ENCODE measurements at regions not wholly inside any gene's neighbourhood (a gene's known extent, or its start where the extent isn't known, plus 50 kb on each side); places are given as distances from the start of the nearest gene placed in this dataset.

DNA sequence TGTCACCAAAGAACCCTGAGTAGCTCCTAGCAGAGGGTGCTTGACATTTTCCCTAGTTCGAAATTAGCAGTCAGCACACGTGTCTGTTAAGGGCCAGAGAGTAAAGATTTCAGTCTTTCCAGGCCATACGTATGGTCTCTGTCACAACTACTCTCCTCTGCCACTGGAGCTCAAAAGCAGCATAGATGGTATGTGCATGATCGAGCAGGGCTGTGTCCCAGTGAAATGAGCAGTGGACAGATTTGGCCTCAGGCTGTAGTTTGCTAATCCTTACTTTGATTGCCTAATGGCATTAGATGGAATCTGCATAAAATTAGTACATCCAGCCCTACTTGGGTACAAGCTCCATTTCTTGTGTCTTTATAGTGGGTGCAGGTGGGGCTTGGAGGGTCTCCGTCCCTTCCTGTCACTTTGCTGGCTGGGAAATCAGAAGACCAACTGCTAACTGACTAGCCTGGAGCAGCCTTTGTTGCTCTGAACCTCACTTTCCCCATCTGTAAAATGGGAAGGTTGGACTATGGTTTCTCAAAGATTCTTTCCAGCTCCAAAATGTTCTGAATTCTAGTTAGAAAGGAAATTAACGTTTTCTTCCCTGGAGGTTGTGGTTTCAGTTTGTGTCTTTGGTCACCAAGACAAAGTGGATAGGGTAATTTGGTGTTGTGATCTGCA lies 108.5 kb downstream of the GLI2 start:
- ATAC-seq (no peak), DNase-seq (ENCODE audit: missing footprints) (no peak)
- intact Hi-C loops (cut with DNase I): no loop called here

DNA sequence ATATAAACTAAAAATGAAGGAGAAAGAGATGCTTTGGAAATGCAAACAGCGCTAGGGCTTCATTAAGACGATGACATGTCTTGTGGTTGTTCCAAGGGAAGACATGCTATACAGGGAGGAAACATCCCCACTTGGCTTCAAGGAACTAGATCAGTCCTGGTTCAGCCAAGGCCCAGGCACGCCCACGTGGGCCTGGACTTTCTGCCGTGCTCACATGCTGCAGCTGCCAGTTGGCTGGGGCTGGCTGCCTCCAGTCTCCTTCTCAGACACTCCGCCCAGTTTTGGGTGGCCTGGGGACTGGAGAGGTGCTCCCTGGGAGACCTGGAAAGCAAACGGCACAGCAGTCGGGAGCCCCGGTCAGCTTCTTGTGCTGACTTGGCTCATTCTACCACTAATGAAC lies 109.6 kb downstream of the GLI2 start:
- intact Hi-C loops (cut with DNase I): no loop called here
- ATAC-seq (peak; percentile 92), DNase-seq (ENCODE audit: missing footprints) (peak; percentile 87)

DNA sequence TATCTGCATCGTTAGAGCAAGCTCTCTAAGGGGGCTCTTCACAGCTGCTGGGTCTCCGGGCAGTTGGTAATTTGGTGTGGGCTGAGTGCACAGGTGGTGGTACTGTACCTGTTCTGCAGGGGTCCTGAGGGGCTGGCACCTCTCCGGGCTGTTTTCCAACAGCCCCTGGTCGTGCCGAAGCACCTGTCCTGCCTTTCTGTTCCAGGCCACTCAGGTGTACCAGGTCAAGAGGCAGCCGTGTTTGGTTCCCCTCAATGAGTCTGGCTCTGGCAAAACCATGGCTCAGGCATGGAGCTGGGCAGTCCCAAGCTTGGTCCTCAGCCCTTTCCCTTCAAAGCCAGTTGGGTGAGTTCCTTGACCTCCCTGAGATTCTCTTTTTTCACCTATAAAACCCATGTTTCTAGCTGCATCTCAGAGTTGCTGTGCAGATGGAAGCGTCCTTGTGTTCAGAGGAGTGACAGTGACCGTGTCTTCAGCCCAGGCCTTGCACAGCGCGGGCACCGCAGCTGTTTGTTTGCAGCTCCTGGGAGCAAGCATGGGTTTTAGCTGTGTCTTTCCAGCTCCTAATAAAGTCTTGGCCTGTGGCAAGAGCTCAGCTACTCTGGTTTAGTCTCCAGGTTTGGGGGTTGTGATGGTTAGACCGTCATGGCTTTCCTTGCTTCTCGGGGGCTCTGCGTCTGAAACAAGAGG lies 110.9 kb downstream of the GLI2 start:
- intact Hi-C loops (cut with DNase I): no loop called here
- DNase-seq (ENCODE audit: missing footprints) (no peak), ATAC-seq (no peak)

DNA sequence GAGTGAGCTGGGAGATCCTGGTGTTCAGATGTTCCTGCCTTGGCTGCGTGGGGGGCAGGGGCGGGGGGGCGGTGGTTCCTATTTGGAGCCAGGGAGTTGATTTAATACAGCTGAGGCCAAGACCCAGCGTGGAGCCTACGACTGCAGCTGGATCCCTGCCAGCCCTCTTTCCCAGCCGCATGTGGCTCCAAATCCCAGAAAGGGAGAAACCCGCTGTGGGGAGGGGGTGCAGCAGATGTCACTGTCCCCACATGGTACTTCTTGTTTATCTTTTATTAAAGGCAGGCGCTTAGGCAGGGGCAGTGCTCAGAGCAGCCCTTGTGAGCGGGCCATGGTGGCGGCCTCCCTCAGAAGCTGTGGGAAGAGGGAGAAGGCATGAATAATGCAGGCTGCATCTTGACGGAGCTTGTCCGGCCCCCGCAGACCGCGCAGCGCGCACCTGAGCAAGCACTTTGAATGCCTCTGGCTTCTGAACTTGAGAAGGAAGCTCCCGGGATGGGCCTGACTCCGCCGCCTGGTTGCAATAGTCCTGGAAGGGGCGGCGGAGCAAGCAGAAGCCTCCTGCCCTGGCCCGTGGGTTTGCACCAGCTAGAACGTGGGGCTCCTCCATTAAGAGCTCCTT lies 112.1 kb downstream of the GLI2 start:
- DNase-seq (ENCODE audit: missing footprints) (no peak), ATAC-seq (no peak)
- intact Hi-C loops (cut with DNase I): no loop called here

DNA sequence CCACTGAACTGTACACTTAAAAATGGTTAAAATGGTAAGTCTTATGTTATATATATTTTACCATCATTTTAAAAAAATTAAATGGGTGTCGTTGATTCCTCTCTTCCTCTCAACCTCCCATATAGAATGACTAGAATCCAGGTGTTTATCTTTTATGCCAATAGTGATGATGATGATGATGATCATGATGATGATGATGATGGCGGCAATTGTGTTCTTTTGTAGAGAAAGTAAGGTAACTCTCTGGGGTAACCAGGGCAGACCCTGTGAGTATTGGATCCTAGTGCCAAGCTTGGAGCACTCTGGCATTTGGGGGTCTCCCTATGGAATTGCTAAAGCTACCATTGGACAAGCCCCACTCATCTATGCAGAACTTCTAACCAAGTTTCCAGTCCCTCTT lies 113.6 kb downstream of the GLI2 start:
- no peak for DNase-seq (ENCODE audit: missing footprints)
- intact Hi-C loops (cut with DNase I): no loop called here
- no peak for ATAC-seq

DNA sequence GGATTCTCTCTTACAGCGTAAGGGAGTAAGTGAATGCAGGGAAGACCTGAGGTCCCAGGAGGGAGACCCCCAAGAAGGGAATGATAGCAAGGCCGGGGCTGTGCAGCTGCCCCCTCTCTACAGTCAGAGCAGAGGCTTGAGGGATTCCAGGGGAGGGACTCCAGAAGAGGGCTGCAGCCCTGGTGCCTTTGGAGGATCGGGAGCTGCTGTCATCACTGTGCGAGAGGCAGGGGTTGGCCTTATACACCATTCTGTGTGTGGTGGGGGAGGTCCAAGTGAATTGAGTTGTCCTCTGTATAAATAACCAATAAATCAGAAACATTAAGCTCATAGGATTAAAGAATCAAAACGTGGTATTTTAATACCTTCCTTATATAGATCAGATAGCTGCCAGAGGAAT lies 114.9 kb downstream of the GLI2 start:
- intact Hi-C loops (cut with DNase I): no loop called here
- ATAC-seq (no peak), DNase-seq (ENCODE audit: missing footprints) (no peak)

DNA sequence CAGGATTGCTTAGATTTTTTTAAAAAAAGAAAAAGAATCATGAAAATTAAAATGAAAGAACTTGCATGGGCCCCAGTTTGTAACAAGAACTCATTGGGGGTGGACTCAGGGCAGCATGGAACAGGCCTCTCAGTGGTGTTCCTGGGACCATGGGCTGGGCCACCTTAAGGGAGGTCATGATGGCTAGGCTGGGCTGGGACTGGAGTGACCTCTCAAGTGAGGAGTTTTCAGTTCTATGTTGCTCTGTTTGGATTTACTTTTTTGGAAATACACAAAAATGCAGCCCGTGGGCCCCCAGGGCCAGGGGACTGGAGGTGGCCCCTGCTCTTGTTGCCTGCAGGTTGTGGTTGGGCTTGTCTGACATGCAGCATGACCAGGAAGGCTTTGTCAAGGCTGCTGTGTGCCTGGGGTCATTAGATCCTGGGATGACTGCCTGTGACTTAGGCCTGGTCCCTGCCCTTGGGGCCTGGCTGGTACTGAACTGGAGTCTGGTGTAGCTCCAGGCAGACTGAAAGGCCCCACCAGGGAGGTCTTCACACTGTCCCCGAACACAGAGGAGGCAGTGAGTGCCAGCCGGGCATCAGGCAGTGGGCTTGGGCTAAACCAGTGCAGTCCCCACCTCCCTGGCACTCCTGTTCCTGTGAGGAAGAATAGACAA lies 115.6 kb downstream of the GLI2 start:
- ATAC-seq: no peak
- intact Hi-C loops (cut with DNase I): no loop called here
- no peak for DNase-seq (ENCODE audit: missing footprints)

DNA sequence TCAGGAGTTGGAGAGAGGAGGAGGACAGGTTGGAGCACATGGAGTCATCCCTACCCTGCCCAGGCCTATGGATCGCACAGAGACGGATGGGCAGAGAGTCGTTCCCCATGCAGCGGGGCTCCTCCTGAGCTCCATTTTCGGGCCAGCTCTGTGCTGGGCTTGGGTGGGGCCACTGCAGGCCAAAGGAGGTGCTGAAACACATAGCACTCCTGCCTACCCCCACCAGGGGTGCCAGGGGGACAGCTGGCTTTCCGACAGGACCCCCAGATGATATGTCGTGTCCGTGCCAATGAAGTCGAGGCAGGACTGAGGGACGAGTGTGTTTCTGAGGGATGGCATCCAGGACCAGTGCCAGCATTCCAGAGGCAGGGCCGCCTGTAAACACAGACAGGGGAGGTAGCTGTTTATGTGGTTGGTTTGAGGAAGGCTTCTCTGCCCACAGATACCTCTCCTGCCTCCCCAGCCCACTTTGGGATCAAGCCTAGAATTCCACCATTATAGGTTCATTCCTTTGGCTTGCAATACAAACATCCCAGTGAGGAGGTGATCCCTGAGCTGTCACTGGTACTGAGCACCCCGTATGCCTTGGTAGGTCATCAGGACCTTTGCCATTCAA lies 116.6 kb downstream of the GLI2 start:
- DNase-seq (ENCODE audit: missing footprints): no peak

DNA sequence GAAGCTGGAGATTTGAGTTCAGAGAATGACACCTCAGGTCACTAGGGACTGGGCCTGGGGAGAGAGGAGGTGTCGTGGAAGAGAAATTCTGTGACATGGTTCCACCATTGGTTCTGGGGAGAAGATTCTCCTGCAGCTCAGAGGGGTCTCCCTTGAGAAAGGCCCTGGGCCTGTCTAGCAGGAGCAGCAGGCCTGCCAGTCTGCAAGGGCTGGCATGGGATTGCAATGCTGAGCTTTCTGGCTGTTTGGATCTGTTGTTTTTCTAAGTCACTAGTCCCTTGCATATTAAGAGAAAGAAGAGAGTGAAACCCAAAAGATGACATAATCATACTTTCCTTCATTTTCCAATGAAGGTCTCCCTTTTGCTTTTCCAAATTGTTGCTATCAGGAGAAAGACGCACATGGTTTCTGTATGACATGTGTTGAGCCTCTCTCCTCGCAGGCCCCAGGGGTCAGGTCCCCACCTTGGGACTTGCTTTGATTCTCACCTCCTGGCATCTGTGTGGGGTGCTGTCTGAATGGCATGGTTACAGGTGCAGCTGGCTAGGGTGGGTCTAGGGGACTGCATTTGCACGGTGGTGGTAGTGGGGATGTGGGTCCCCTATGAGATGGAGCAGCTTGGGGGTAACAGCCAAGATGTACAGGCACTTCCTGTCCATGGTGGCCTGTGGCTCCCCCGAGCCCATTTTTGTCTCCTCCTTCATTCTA lies 117.8 kb downstream of the GLI2 start:
- no peak for DNase-seq (ENCODE audit: missing footprints)
- intact Hi-C loops (cut with DNase I): no loop called here
- no peak for ATAC-seq

More for the DNA sequence above, 116.6 kb downstream of the GLI2 start:
- intact Hi-C loops (cut with DNase I): no loop called here
- no peak for ATAC-seq

DNA sequence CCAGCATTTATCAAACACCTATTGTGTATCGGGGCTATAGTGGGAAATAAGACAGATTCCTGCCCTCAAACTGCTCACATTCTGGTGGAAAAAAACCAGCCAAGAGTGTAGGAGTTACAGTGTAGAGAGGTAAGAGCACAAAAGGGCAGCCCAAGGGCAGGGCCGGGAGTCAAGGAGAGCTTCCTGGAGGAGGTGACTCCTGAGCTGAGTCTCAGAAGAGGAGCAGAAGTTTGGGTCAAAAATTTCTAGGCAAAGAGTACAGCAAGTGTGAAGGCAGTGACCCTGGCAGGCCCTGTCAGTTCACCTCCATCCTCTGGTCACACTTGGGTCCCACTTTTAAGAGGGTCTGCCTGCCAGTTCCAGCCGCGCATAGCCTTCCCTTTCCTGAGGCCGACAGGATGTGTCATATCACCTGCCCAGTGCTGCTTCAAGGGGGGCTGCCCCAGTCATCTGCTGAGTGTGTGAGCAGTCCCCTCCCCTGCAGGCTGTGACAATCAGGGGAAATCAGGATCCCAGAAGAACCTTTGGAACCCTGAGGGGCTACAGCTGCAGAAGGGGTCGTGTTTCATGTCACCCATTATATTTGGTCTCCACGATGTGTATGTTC lies 118.4 kb downstream of the GLI2 start:
- intact Hi-C loops (cut with DNase I): no loop called here
- no peak for DNase-seq (ENCODE audit: missing footprints)
- no peak for ATAC-seq

DNA sequence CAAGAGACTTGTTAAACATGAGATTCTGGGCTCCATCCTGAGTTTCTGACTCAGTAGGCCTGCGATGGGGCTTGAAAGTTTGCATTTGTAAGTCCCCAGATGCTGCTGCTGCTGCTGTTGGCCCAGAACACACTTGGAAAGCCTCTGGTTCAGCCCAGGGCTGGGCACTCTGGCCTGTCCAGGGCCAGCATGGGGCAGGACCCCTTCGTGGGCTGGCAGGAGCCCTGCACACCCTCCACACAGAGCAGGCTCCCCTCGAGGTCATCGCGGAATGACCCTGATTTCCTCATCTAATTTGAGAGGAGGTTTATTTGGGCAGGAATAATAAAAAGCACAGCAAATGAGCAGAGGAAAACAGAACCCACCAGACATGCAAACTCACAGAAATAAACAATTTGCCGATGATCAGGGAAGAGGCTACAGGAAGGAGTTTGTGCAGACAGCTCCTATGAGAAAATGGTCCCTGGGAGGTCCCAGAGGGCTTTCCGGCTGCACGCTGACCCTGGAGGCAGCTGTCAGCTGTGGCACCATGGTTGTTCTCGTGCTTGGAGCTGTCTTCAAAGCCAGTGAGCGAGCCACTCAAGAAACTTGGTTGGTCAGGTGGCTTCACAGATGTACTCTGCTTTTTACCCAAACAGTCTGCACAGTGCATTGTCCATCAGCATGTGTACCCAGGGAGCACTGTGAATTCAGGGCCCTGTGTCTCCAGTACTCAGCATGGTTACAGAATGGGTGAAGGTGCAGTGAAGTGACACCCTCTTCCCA lies 119.3 kb downstream of the GLI2 start:
- ATAC-seq: no peak
- intact Hi-C loops (cut with DNase I): no loop called here
- no peak for DNase-seq (ENCODE audit: missing footprints)

DNA sequence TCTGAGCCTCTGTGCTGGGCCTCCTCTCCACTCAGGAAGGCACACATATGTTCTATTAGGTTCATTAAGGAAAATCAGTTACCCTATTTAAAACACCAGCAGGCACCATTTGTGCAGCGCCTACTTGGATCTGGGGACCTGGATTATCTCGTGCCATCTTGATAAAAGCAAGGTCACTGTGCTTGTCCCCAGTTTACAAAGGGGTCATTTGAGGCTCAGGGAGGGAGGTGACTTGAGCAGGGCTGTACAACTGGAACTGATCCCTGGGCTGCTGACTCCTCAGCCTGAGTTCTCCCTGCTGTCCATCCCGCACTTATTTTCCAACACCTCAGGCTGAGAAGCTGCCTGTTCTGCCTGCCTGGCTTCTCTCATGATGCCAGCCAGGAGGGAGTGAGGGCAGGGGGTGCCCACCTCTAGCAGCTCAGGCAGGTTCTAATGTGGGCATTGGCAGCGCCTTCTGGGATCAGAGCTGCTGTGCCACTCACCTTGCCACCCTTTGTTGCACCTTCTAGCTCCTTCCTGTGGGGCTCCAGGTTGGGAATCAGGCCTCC lies 120.3 kb downstream of the GLI2 start:
- no peak for ATAC-seq
- DNase-seq (ENCODE audit: missing footprints): no peak
- intact Hi-C loops (cut with DNase I): no loop called here

DNA sequence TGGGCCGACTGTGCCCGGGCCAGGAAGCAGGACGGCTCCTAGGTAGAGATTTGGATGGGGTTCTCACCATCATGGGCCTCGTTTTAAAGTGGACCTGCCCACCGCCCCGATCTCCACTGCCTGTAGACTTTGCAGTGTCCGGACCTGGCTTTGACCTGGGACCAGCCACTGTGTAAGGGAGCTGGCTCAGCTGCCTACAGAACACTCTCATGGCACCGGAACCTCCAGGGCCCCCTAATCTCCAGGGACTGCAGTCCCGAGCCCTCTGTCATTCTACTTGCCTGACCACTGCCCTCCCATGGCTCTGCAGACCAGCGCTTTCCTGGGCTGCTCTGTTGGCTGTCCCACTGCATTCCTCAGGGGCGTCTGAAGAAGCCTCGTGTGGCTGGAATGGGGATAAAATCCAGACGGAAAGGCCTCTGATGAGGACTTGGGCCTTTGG lies 120.8 kb downstream of the GLI2 start:
- intact Hi-C loops (cut with DNase I): no loop called here
- ATAC-seq: no peak

DNA sequence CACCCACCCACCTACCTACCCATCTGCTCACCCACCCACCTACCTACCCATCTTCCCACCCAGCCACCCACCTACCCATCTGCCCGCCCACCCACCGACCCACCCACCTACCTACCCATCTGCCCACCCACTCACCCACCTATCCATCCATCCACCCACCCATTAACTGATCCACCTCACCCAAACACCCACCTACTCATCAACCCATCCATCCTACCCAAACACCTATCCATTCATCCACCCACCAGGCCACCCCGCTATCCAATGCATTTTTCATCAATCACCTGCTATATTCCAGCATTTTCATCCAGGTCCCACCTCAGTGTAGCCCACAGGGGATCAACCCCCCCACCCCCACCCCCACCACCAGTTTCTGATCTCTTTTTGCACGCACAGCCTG lies 121.8 kb downstream of the GLI2 start:
- no peak for DNase-seq (ENCODE audit: missing footprints)
- ATAC-seq: no peak
- intact Hi-C loops (cut with DNase I): no loop called here

More for the DNA sequence above, 120.8 kb downstream of the GLI2 start:
- DNase-seq (ENCODE audit: missing footprints): no peak

DNA sequence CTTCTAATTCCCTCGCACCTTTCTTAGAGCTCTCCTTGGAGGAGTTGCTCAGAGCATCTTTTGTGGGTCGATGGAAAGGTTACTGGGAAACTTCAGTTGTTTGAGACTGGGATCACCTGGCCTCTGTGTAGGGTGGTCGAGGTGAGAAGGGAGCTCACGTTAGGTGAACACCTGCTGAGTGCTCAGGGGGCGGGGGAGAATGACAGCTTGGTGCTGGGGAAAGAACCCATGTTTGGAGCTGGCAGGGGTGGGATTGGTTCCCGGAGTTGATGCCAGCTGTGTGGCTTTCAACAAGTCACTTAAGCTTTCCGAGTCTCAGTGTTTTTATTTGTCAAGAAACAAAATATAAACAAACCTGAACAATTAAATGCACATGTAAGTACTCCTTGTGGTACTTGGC lies 122.3 kb downstream of the GLI2 start:
- intact Hi-C loops (cut with DNase I): no loop called here

DNA sequence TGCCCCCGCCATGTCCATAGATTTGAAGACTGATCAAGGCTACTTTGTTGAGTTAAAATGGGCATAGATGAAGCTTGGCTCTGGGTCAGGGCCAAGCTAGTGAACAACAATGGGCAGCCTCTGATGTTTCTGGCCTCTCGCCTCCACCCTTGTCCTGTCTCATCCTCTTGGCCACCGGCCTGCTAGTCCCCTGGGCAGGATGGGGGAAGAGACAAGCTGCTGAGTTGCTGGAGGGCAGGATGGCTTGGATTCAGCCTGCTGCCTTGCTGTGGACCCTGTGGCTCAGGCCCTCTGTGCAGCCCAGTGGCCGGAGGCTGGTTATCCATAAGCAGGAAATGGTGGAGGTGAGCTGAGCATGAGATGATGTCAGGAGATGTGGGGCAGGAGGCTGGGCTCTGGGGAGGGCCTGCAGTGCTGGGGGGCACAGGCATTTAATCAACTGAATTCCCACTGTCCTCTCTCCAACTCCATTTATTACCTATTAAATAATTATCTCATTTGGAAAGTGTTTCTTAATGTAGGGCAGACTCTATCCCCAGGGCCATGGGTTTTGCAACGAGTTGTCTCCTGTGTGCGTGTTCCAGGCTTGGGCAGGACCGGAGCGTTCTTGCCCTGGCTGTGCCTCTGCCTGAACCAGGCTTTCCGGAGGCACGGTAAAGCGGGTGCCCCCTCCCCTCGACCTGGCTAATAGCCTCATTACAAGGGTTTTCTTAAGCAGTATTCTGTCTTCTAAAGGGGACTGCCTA lies 122.9 kb downstream of the GLI2 start:
- DNase-seq (ENCODE audit: missing footprints) (no peak), ATAC-seq (no peak)
- intact Hi-C loops (cut with DNase I): no loop called here

More for the DNA sequence above, 122.3 kb downstream of the GLI2 start:
- DNase-seq (ENCODE audit: missing footprints) (no peak), ATAC-seq (no peak)

DNA sequence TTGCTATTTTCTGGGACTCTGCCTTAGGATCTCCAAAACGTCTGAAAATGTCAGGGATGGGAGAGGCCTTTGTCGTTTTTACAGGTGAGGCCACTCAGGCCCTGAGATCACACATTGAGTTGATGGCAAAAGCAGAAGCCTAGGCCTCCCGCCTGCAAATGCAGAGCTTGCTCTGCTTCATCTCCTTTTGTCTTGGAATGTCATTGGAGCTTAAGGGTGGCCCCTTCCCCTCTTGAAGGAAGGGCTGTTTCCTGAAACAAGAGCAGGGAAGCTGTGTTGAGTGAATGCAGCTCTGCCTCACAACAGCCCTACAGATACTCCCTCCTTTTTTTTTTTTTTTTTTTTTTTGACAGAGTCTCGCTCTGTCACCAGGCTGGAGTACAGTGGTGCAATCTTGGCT lies 123.5 kb downstream of the GLI2 start:
- ATAC-seq: no peak
- DNase-seq (ENCODE audit: missing footprints): no peak
- intact Hi-C loops (cut with DNase I): no loop called here
